SK-N-SH (cell line): ENCODE measurements at regions not wholly inside any gene's neighbourhood (a gene's known extent, or its start where the extent isn't known, plus 50 kb on each side); places are given as distances from the start of the nearest gene placed in this dataset.
"Not testable (repeated sequence)": the region's sequence is repeated elsewhere in the genome, so short reads cannot be mapped to it uniquely, and the experiment has no call there.

Experiments
- CTCF ChIA-PET: fragments of 300-600, 350-600 bp; formaldehyde crosslinking; extraction: SDS; loops from one replicate; lab custom pipeline; 2021; lab: Yijun Ruan, JAX
- POLR2A ChIA-PET: fragments of 350-600 bp; sonication (Branson Sonifier 250); formaldehyde crosslinking; extraction: SDS; loops from one replicate; lab custom pipeline; 2020; ENCODE audit warnings: antibody characterized with exemption, inconsistent platforms; lab: Yijun Ruan, JAX
- DNase-seq: peaks from one replicate; pipeline ENCODE4 v3.0.0; 2012
- H2AFZ ChIP-seq: fragments of 200-600 bp; sonication (generic); 2 replicates; pipeline ENCODE4 v1.8.1; 2016; ENCODE audit warnings: antibody characterized with exemption, mild to moderate bottlenecking, low read depth
- H3F3A ChIP-seq: fragments of 200-600 bp; sonication (generic); replicated peaks from 2 replicates; pipeline ENCODE3; 2016; ENCODE audit warnings: antibody characterized with exemption, mild to moderate bottlenecking; ENCODE audit not compliant: insufficient read depth
- H3K27ac ChIP-seq, 2 experiments: fragments of 200-500 bp in 1 of 2; fragments of 200-600 bp in 1 of 2; sonication (Bioruptor generic) in 1 of 2; sonication (generic), shearing (Covaris generic) in 1 of 2; 2 replicates each; pipeline versions ENCODE4 v1.5.1 to v1.6.1; 2014 to 2016; ENCODE audit warnings: low read depth in 2 of 2, inconsistent platforms in 1 of 2, low read length in 1 of 2, mild to moderate bottlenecking in 1 of 2, mixed read lengths in 1 of 2
- H3K27me3 ChIP-seq: fragments of 200-600 bp; sonication (generic), shearing (Covaris generic); 2 replicates; pipeline ENCODE4 v1.6.1; 2016; ENCODE audit warnings: mixed run types; ENCODE audit not compliant: insufficient read depth
- H3K36me3 ChIP-seq, 2 experiments: fragments of 200-500 bp in 1 of 2; fragments of 200-600 bp in 1 of 2; sonication (Bioruptor generic) in 1 of 2; sonication (generic) in 1 of 2; replicated peaks in 1 of 2; 2 replicates each; pipeline versions ENCODE3 to v1.5.1; 2014 to 2016; ENCODE audit warnings: low read length in 1 of 2, mild to moderate bottlenecking in 1 of 2; ENCODE audit not compliant: insufficient read depth in 2 of 2, control insufficient read depth in 1 of 2
- H3K4me1 ChIP-seq, 2 experiments: fragments of 200-500 bp in 1 of 2; fragments of 200-600 bp in 1 of 2; sonication (Bioruptor generic) in 1 of 2; sonication (generic), shearing (Covaris generic) in 1 of 2; 2 replicates each; pipeline versions ENCODE4 v1.5.1 to v1.6.1; 2014 to 2016; ENCODE audit warnings: low read depth in 1 of 2, low read length in 1 of 2, mixed run types in 1 of 2; ENCODE audit not compliant: insufficient read depth in 2 of 2, control insufficient read depth in 1 of 2
- H3K4me2 ChIP-seq: fragments of 200-600 bp; sonication (generic), shearing (Covaris generic); 2 replicates; pipeline ENCODE4 v1.6.1; 2017; ENCODE audit warnings: mixed run types
- H3K4me3 ChIP-seq, 2 experiments: fragments of 200-500 bp in 1 of 2; fragments of 200-600 bp in 1 of 2; sonication (Bioruptor generic) in 1 of 2; sonication (generic), shearing (Covaris generic) in 1 of 2; 2 replicates each; pipeline versions ENCODE4 v1.5.1 to v1.8.1; 2014 to 2016; ENCODE audit warnings: low read depth in 2 of 2, inconsistent platforms in 1 of 2, low read length in 1 of 2, mild to moderate bottlenecking in 1 of 2, mixed read lengths in 1 of 2, moderate library complexity in 1 of 2
- H3K79me2 ChIP-seq: fragments of 200-600 bp; sonication (generic); 2 replicates; pipeline ENCODE4 v1.8.1; 2017; ENCODE audit warnings: mild to moderate bottlenecking; ENCODE audit not compliant: insufficient read depth
- H3K9ac ChIP-seq: fragments of 200-600 bp; sonication (generic); 2 replicates; pipeline ENCODE4 v1.6.1; 2017; ENCODE audit warnings: mixed run types
- H3K9me2 ChIP-seq: fragments of 200-600 bp; sonication (generic); 2 replicates; pipeline ENCODE4 v1.6.1; 2017; ENCODE audit warnings: mixed run types
- H3K9me3 ChIP-seq: fragments of 200-600 bp; sonication (generic); 2 replicates; pipeline ENCODE4 v1.6.1; 2017; ENCODE audit warnings: mixed run types, mild to moderate bottlenecking, moderate library complexity
- H4K20me1 ChIP-seq: fragments of 200-600 bp; sonication (generic); 2 replicates; pipeline ENCODE4 v1.6.1; 2017; ENCODE audit warnings: mild to moderate bottlenecking, mixed run types; ENCODE audit not compliant: insufficient read depth
- CHD2 ChIP-seq: fragments of 150-350 bp; IDR thresholded peaks from 2 replicates; pipeline ENCODE4 v1.6.1; 2018; ENCODE audit warnings: low read length; ENCODE audit not compliant: partially characterized antibody
- FOSL2 ChIP-seq: IDR thresholded peaks from 2 replicates; pipeline ENCODE4 v1.4.0; 2012; ENCODE audit warnings: low read depth, mild to moderate bottlenecking, moderate library complexity, borderline replicate concordance
- FOXM1 ChIP-seq: IDR thresholded peaks from 2 replicates; pipeline ENCODE4 v1.4.0; 2012; ENCODE audit warnings: low read depth, mild to moderate bottlenecking
- GABPA ChIP-seq: IDR thresholded peaks from 2 replicates; pipeline ENCODE4 v1.4.0; 2012; ENCODE audit warnings: low read depth, mild to moderate bottlenecking
- MXI1 ChIP-seq: IDR thresholded peaks from 2 replicates; pipeline ENCODE4 v1.6.1; 2012; ENCODE audit warnings: mild to moderate bottlenecking, low read depth, low read length, improper control_type of control experiment
- SIN3A ChIP-seq: IDR thresholded peaks from 2 replicates; pipeline ENCODE4 v1.6.1; 2012; ENCODE audit warnings: low read depth, mild to moderate bottlenecking, low read length, moderate library complexity, borderline replicate concordance
- TCF12 ChIP-seq: IDR thresholded peaks from 2 replicates; pipeline ENCODE4 v1.4.0; 2012
- WGBS: methylation state at CpG from one replicate; pipeline ENCODE4 v1.1.6; 2017; ENCODE audit warnings: low lambda C conversion rate; 5-methylcytosine and 5-hydroxymethylcytosine counted together

- POLR2A ChIA-PET: interaction anchor here (0.6 kb wide), 1 partner anchor 573 kb away, joined by 3 read pairs; no protein-coding TSS in a partner anchor
- CTCF ChIA-PET: no interaction called here
Observed at GRCh38 chr6:27720607-27721580, 191.3 kb downstream of the OR2B2 start.

GRCh38 chr6:27719039-27719438, 193.2 kb downstream of the OR2B2 start:
- H3K79me2 ChIP-seq, DNase-seq, CTCF ChIA-PET, H2AFZ ChIP-seq, H3K4me2 ChIP-seq, H4K20me1 ChIP-seq, H3K9me3 ChIP-seq, H3K4me3 ChIP-seq, H3K9me2 ChIP-seq, H3K27ac ChIP-seq, POLR2A ChIA-PET, H3K9ac ChIP-seq, H3F3A ChIP-seq, H3K36me3 ChIP-seq, H3K4me1 ChIP-seq: not testable (repeated sequence)
- H3K27me3 ChIP-seq: peaks cover 21% of the 10 kb centered on the region; the same call in 1 of the 2 replicates
- WGBS: 31% methylated on average over 8 of the region's 8 CpGs

More at GRCh38 chr6:27720607-27721580, 191.3 kb downstream of the OR2B2 start:
- Histone ChIP-seq H3K27ac (no peak overlapping the region), H3K9ac (no peak overlapping the region), H3K9me3 (no peaks in the 10 kb centered on the region), H3K4me1 (no peaks in the 10 kb centered on the region), H3K4me3 (no peak overlapping the region), H3K36me3 (no peaks in the 10 kb centered on the region), H2AFZ (no peak overlapping the region), H3K27me3 (peaks cover 21% of the 10 kb centered on the region; the same call in 1 of the 2 replicates), H4K20me1 (no peaks in the 10 kb centered on the region), H3K79me2 (no peaks in the 10 kb centered on the region), H3F3A (no peaks in the 10 kb centered on the region), H3K9me2 (no peaks in the 10 kb centered on the region), H3K4me2 (no peak overlapping the region)
- TF ChIP-seq CHD2 (no peak), SIN3A (no peak), GABPA (no peak), FOSL2 (0 out of 2 replicates have a peak, but pooled peaks have one; percentile 28)
- DNase-seq: no peak
- 41% methylated on average over 19 of the region's 19 CpGs for WGBS

- CTCF ChIA-PET: interaction anchor here (0.6 to 1.6 kb wide), 2 partner anchors 46 to 54 kb away, joined by 3 to 4 read pairs; no protein-coding TSS in a partner anchor
- 79% methylated on average over 3 of the region's 3 CpGs for WGBS
- H2AFZ ChIP-seq: no peak overlapping the region
- POLR2A ChIA-PET: no interaction called here
- no peak for DNase-seq
- H3K27ac ChIP-seq: no peak overlapping the region
- no peaks in the 10 kb centered on the region for H4K20me1 ChIP-seq
- peaks cover 4% of the 10 kb centered on the region for H3F3A ChIP-seq
- peaks cover 0 to 2% of the 10 kb centered on the region in 2 experiments for H3K36me3 ChIP-seq
- H3K9me2 ChIP-seq: no peaks in the 10 kb centered on the region
- no peaks in the 10 kb centered on the region for H3K9me3 ChIP-seq
- no peak for TF ChIP-seq MXI1
- TF ChIP-seq FOXM1: no peak
- TF ChIP-seq CHD2: no peak
- TF ChIP-seq TCF12: no peak
- H3K9ac ChIP-seq: no peak overlapping the region
- no peaks in the 10 kb centered on the region for H3K4me1 ChIP-seq
- no peaks in the 10 kb centered on the region for H3K79me2 ChIP-seq
- no peak overlapping the region for H3K4me2 ChIP-seq
- H3K27me3 ChIP-seq: no peaks in the 10 kb centered on the region
- no peak overlapping the region for H3K4me3 ChIP-seq
Observed at GRCh38 chr6:27706431-27706830, 205.8 kb downstream of the OR2B2 start.
